HUDEP-2 (cell line): ENCODE measurements at regions not wholly inside any gene's neighbourhood (a gene's known extent, or its start where the extent isn't known, plus 50 kb on each side); places are given as distances from the start of the nearest gene placed in this dataset.
"Not testable (repeated sequence)": the region's sequence is repeated elsewhere in the genome, so short reads cannot be mapped to it uniquely, and the experiment has no call there.

Source experiments
- DNase-seq, 76 experiments: peaks; one replicate each; lab custom pipeline; 2025; ENCODE audit not compliant: unreplicated experiment in 76 of 76; lab: John Stamatoyannopoulos, UW

- no peak for DNase-seq
Measured at GRCh38 chr2:223176970-223177369, 125.0 kb downstream of the KCNE4 start.

- no peak for DNase-seq
Measured at GRCh38 chr2:223180463-223180862, 128.5 kb downstream of the KCNE4 start.

- DNase-seq: no peak
Measured at GRCh38 chr2:223181561-223181960, 129.6 kb downstream of the KCNE4 start.

GRCh38 chr2:223182356-223182755 is 130.4 kb downstream of the KCNE4 start:
- DNase-seq: no peak

GRCh38 chr2:223185638-223186037 is 133.6 kb downstream of the KCNE4 start:
- no peak for DNase-seq

- no peak for DNase-seq
Measured at GRCh38 chr2:223187256-223187655, 135.3 kb downstream of the KCNE4 start.

GRCh38 chr2:223190561-223191206 is 138.7 kb downstream of the KCNE4 start:
- DNase-seq: not testable (repeated sequence)

- DNase-seq: no peak
Measured at GRCh38 chr2:223196331-223196730, 144.3 kb downstream of the KCNE4 start.

GRCh38 chr2:223197046-223197445 is 145.1 kb downstream of the KCNE4 start:
- DNase-seq: no peak

GRCh38 chr2:223199531-223200515 is 147.8 kb downstream of the KCNE4 start:
- no peak for DNase-seq

- DNase-seq: no peak
Measured at GRCh38 chr2:223203971-223204929, 152.3 kb downstream of the KCNE4 start.

- no peak for DNase-seq
Measured at GRCh38 chr2:223210489-223210888, 158.5 kb downstream of the KCNE4 start.

GRCh38 chr2:223214394-223215253 is 162.6 kb downstream of the KCNE4 start:
- no peak for DNase-seq

GRCh38 chr2:223215254-223215516 is 163.2 kb downstream of the KCNE4 start:
- DNase-seq: no peak

GRCh38 chr2:223217373-223217772 is 165.4 kb downstream of the KCNE4 start:
- DNase-seq: no peak

GRCh38 chr2:223218587-223219178 is 166.7 kb downstream of the KCNE4 start:
- DNase-seq: no peak

- DNase-seq: no peak
Measured at GRCh38 chr2:223219872-223220657, 168.1 kb downstream of the KCNE4 start.

GRCh38 chr2:223220658-223220925 is 168.6 kb downstream of the KCNE4 start:
- DNase-seq: no peak

- DNase-seq: no peak
Measured at GRCh38 chr2:223221139-223221835, 169.3 kb downstream of the KCNE4 start.
